CD4-positive, alpha-beta T cell (primary cell): ENCODE measurements at regions not wholly inside any gene's neighbourhood (a gene's known extent, or its start where the extent isn't known, plus 50 kb on each side); places are given as distances from the start of the nearest gene placed in this dataset.

Experiments used
- ATAC-seq: fragments of 200-7000 bp; cut with Tn5 transposase; one replicate; pipeline ENCODE4 v1.10.0; 2022; ENCODE audit warnings: mild to moderate bottlenecking; ENCODE audit not compliant: poor library complexity
- CTCF ChIA-PET: fragments of 350-600 bp; sonication (Branson Sonifier 250); formaldehyde crosslinking; loops from one replicate; lab custom pipeline; 2021; ENCODE audit warnings: antibody characterized with exemption, inconsistent platforms; lab: Charles Lee
- POLR2A ChIA-PET: fragments of 350-600 bp; sonication (Branson Sonifier 250); formaldehyde crosslinking; loops from one replicate; lab custom pipeline; 2021; ENCODE audit warnings: antibody characterized with exemption, inconsistent platforms; lab: Charles Lee
- DNase-seq, 14 experiments: peaks; one replicate each; pipeline ENCODE4 v3.0.0-alpha.2; 2013 to 2020; ENCODE audit warnings: mixed read lengths in 2 of 14
- H3K27ac ChIP-seq, 2 donors: one replicate each; pipeline versions ENCODE4 v1.5.1 to v1.7.0; 2013; ENCODE audit warnings: low read length in 2 of 2, low read depth in 1 of 2, mild to moderate bottlenecking in 1 of 2
- H3K27me3 ChIP-seq, 2 experiments: 1 replicate in 1 of 2; 2 replicates in 1 of 2; pipeline versions ENCODE4 v1.6.1 to v1.7.0; 2013; ENCODE audit warnings: low read length in 2 of 2, control low read depth in 1 of 2, mild to moderate bottlenecking in 1 of 2, moderate library complexity in 1 of 2; ENCODE audit not compliant: insufficient read depth in 2 of 2, control insufficient read depth in 1 of 2
- H3K36me3 ChIP-seq: one replicate; pipeline ENCODE4 v1.6.1; 2013; ENCODE audit warnings: low read length, control low read depth; ENCODE audit not compliant: insufficient read depth
- H3K4me1 ChIP-seq: one replicate; pipeline ENCODE4 v1.6.1; 2013; ENCODE audit warnings: low read length, control low read depth; ENCODE audit not compliant: insufficient read depth
- H3K4me3 ChIP-seq: one replicate; pipeline ENCODE4 v1.5.1; 2013; ENCODE audit warnings: mild to moderate bottlenecking, low read length, moderate library complexity
- H3K9me3 ChIP-seq, 2 experiments: 1 replicate in 1 of 2; 2 replicates in 1 of 2; pipeline versions ENCODE4 v1.6.1 to v1.7.0; 2013; ENCODE audit warnings: low read length in 2 of 2, mild to moderate bottlenecking in 2 of 2, control low read depth in 1 of 2, moderate library complexity in 1 of 2; ENCODE audit not compliant: control insufficient read depth in 1 of 2, insufficient read depth in 1 of 2
- H3K27ac Mint-ChIP-seq: one replicate; pipeline ENCODE4 v1.8.0; 2020; ENCODE audit warnings: mixed read lengths
- H3K27me3 Mint-ChIP-seq: one replicate; pipeline ENCODE4 v1.8.0; 2021; ENCODE audit warnings: mixed read lengths
- H3K36me3 Mint-ChIP-seq: one replicate; pipeline ENCODE4 v1.8.0; 2021; ENCODE audit warnings: low read depth, mixed read lengths
- H3K4me1 Mint-ChIP-seq: one replicate; pipeline ENCODE4 v1.8.0; 2021; ENCODE audit warnings: low read depth, mixed read lengths
- H3K4me3 Mint-ChIP-seq: one replicate; pipeline ENCODE4 v1.8.0; 2020; ENCODE audit warnings: mild to moderate bottlenecking, mixed read lengths
- H3K9me3 Mint-ChIP-seq: one replicate; pipeline ENCODE4 v1.8.0; 2020; ENCODE audit warnings: mixed read lengths
- intact Hi-C, 2 experiments: fragments of 100-400 bp; cut with DNase I in 1 of 2; cut with micrococcal nuclease in 1 of 2; formaldehyde crosslinking; loops; one replicate each; pipeline versions ENCODE4 v1.15.1 to v1.9.0; 2023 to 2025; cut with DNase I, micrococcal nuclease
- TF ChIP-seq, protein P1 (sequence below): fragments of 200-600 bp; IDR thresholded peaks from one replicate; pipeline ENCODE4 v1.8.0; 2022; ENCODE audit warnings: antibody characterized with exemption, mild to moderate bottlenecking

- ATAC-seq (no peak), DNase-seq (no peak)
- H3K27ac ChIP-seq = no peak overlapping the region
- Mint-ChIP-seq H3K4me3 (no peak overlapping the region), H3K27me3 (peaks cover 5% of the 10 kb centered on the region), H3K4me1 (no peaks in the 10 kb centered on the region), H3K36me3 (no peaks in the 10 kb centered on the region), H3K27ac (no peak overlapping the region), H3K9me3 (no peaks in the 10 kb centered on the region)
- TF ChIP-seq, protein P1, sequence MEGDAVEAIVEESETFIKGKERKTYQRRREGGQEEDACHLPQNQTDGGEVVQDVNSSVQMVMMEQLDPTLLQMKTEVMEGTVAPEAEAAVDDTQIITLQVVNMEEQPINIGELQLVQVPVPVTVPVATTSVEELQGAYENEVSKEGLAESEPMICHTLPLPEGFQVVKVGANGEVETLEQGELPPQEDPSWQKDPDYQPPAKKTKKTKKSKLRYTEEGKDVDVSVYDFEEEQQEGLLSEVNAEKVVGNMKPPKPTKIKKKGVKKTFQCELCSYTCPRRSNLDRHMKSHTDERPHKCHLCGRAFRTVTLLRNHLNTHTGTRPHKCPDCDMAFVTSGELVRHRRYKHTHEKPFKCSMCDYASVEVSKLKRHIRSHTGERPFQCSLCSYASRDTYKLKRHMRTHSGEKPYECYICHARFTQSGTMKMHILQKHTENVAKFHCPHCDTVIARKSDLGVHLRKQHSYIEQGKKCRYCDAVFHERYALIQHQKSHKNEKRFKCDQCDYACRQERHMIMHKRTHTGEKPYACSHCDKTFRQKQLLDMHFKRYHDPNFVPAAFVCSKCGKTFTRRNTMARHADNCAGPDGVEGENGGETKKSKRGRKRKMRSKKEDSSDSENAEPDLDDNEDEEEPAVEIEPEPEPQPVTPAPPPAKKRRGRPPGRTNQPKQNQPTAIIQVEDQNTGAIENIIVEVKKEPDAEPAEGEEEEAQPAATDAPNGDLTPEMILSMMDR = no peak
- no peaks in the 10 kb centered on the region for H3K36me3 ChIP-seq
- H3K9me3 ChIP-seq = peaks cover 0 to 8% of the 10 kb centered on the region in 2 experiments
- POLR2A ChIA-PET = no interaction called here
- CTCF ChIA-PET = no interaction called here
- no peak overlapping the region for H3K4me3 ChIP-seq
- no peaks in the 10 kb centered on the region for H3K27me3 ChIP-seq
- intact Hi-C loops = no loop called here
- no peaks in the 10 kb centered on the region for H3K4me1 ChIP-seq
Observed at GRCh38 chr6:95518630-95519227, 58.6 kb upstream of the MANEA start.

- no peak overlapping the region for H3K4me3 ChIP-seq
- Mint-ChIP-seq H3K4me1 (no peaks in the 10 kb centered on the region), H3K9me3 (no peaks in the 10 kb centered on the region), H3K27ac (no peak overlapping the region), H3K27me3 (peaks cover 5% of the 10 kb centered on the region), H3K36me3 (no peaks in the 10 kb centered on the region), H3K4me3 (no peak overlapping the region)
- CTCF ChIA-PET = no interaction called here
- H3K27me3 ChIP-seq = no peaks in the 10 kb centered on the region
- H3K27ac ChIP-seq = no peak overlapping the region
- no peaks in the 10 kb centered on the region for H3K36me3 ChIP-seq
- TF ChIP-seq, protein P1 = no peak
- H3K4me1 ChIP-seq = no peaks in the 10 kb centered on the region
- intact Hi-C loops = no loop called here
- POLR2A ChIA-PET = no interaction called here
- DNase-seq (no peak), ATAC-seq (no peak)
- peaks cover 0 to 8% of the 10 kb centered on the region in 2 experiments for H3K9me3 ChIP-seq
Observed at GRCh38 chr6:95519228-95520037, 57.9 kb upstream of the MANEA start.

DNA sequence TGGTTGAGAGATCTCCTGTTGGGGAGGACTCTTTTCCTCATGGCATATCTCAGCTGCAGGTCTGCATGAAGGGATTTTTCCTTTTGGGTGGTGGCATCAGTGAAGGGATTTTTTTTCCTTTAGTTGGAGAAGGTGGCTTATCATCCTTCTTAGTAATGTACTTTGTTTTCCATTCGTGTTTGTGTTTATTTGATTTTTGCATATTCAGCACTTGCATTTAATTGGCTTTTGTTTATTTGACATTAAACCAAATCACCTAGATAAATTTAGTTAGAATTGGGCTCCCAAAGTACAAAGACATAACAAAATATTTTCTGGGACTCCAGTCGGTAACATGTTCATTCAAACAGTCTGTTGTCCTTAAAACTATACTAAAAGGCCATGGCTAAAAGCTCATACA lies 56.2 kb upstream of the MANEA start:
- Mint-ChIP-seq H3K4me1 (no peaks in the 10 kb centered on the region), H3K9me3 (peaks cover 3% of the 10 kb centered on the region), H3K36me3 (no peaks in the 10 kb centered on the region), H3K4me3 (no peak overlapping the region), H3K27me3 (peaks cover 5% of the 10 kb centered on the region), H3K27ac (no peak overlapping the region)
- ChIA-PET CTCF (no interaction called here), POLR2A (no interaction called here)
- Histone ChIP-seq H3K9me3 (peaks cover 0 to 8% of the 10 kb centered on the region in 2 experiments), H3K27ac (no peak overlapping the region), H3K27me3 (no peaks in the 10 kb centered on the region), H3K4me3 (no peak overlapping the region), H3K4me1 (no peaks in the 10 kb centered on the region), H3K36me3 (no peaks in the 10 kb centered on the region)
- DNase-seq (no peak), ATAC-seq (no peak)
- intact Hi-C loops = no loop called here
- TF ChIP-seq, protein P1 = no peak
